HUES6 (cell line): ENCODE measurements at regions not wholly inside any gene's neighbourhood (a gene's known extent, or its start where the extent isn't known, plus 50 kb on each side); places are given as distances from the start of the nearest gene placed in this dataset.
"Not testable (repeated sequence)": the region's sequence is repeated elsewhere in the genome, so short reads cannot be mapped to it uniquely, and the experiment has no call there.

ENCODE experiments used
- H3K27ac ChIP-seq: 2 replicates; pipeline ENCODE4 v1.7.0; 2013; ENCODE audit warnings: low read depth, mild to moderate bottlenecking, low read length, inconsistent platforms
- H3K27me3 ChIP-seq: 2 replicates; pipeline ENCODE4 v1.6.1; 2013; ENCODE audit warnings: low read length; ENCODE audit not compliant: control insufficient read depth, insufficient read depth
- H3K36me3 ChIP-seq: 2 replicates; pipeline ENCODE4 v1.6.1; 2013; ENCODE audit warnings: low read length; ENCODE audit not compliant: control insufficient read depth, insufficient read depth
- H3K4me1 ChIP-seq: 2 replicates; pipeline ENCODE4 v1.6.1; 2013; ENCODE audit warnings: low read length; ENCODE audit not compliant: control insufficient read depth, insufficient read depth
- H3K4me3 ChIP-seq: 2 replicates; pipeline ENCODE4 v1.5.1; 2013; ENCODE audit warnings: low read depth, low read length
- H3K9ac ChIP-seq: one replicate; pipeline ENCODE4 v1.6.1; 2013; ENCODE audit warnings: mild to moderate bottlenecking, low read length
- H3K9me3 ChIP-seq: 2 replicates; pipeline ENCODE4 v1.6.1; 2013; ENCODE audit warnings: low read depth, low read length; ENCODE audit not compliant: control insufficient read depth, insufficient read depth

- Histone ChIP-seq H3K27me3 (no peaks in the 10 kb centered on the region), H3K4me1 (no peaks in the 10 kb centered on the region), H3K9ac (no peak overlapping the region), H3K27ac (no peak overlapping the region), H3K4me3 (no peak overlapping the region), H3K9me3 (no peaks in the 10 kb centered on the region), H3K36me3 (no peaks in the 10 kb centered on the region)
Observed at GRCh38 chr20:1752045-1752444, 94.5 kb upstream of the SIRPG start.

GRCh38 chr20:1748777-1749176 is 91.2 kb upstream of the SIRPG start:
- H3K4me1 ChIP-seq = no peaks in the 10 kb centered on the region
- H3K36me3 ChIP-seq = no peaks in the 10 kb centered on the region
- no peak overlapping the region for H3K9ac ChIP-seq
- H3K27ac ChIP-seq = no peak overlapping the region
- H3K9me3 ChIP-seq = no peaks in the 10 kb centered on the region
- H3K27me3 ChIP-seq = no peaks in the 10 kb centered on the region
- no peak overlapping the region for H3K4me3 ChIP-seq

GRCh38 chr20:1747953-1748577 is 90.5 kb upstream of the SIRPG start:
- no peak overlapping the region for H3K4me3 ChIP-seq
- no peaks in the 10 kb centered on the region for H3K36me3 ChIP-seq
- H3K9ac ChIP-seq = no peak overlapping the region
- no peak overlapping the region for H3K27ac ChIP-seq
- no peaks in the 10 kb centered on the region for H3K27me3 ChIP-seq
- H3K9me3 ChIP-seq = no peaks in the 10 kb centered on the region
- no peaks in the 10 kb centered on the region for H3K4me1 ChIP-seq

- H3K27me3 ChIP-seq, H3K4me1 ChIP-seq, H3K27ac ChIP-seq, H3K9me3 ChIP-seq, H3K36me3 ChIP-seq, H3K9ac ChIP-seq, H3K4me3 ChIP-seq: not testable (repeated sequence)
Observed at GRCh38 chr20:1742049-1742434, 84.5 kb upstream of the SIRPG start.

GRCh38 chr20:1741309-1742048 is 83.9 kb upstream of the SIRPG start:
- H3K9ac ChIP-seq = no peak overlapping the region
- H3K36me3 ChIP-seq = no peaks in the 10 kb centered on the region
- H3K4me3 ChIP-seq = no peak overlapping the region
- H3K9me3 ChIP-seq = no peaks in the 10 kb centered on the region
- no peaks in the 10 kb centered on the region for H3K27me3 ChIP-seq
- no peak overlapping the region for H3K27ac ChIP-seq
- H3K4me1 ChIP-seq = peaks cover 8% of the 10 kb centered on the region; the same call in 1 of the 2 replicates

- no peak overlapping the region for H3K27ac ChIP-seq
- H3K27me3 ChIP-seq = 0 out of 2 replicates have a peak, but pooled peaks cover 3% of the 10 kb centered on the region
- no peak overlapping the region for H3K4me3 ChIP-seq
- no peaks in the 10 kb centered on the region for H3K9me3 ChIP-seq
- H3K4me1 ChIP-seq = peaks cover 17% of the 10 kb centered on the region
- no peaks in the 10 kb centered on the region for H3K36me3 ChIP-seq
- H3K9ac ChIP-seq = no peak overlapping the region
Observed at GRCh38 chr20:1737134-1737533, 79.6 kb upstream of the SIRPG start.

- Histone ChIP-seq H3K4me1 (peaks cover 20% of the 10 kb centered on the region), H3K36me3 (no peaks in the 10 kb centered on the region), H3K9me3 (no peaks in the 10 kb centered on the region), H3K4me3 (no peak overlapping the region), H3K27ac (no peak overlapping the region), H3K9ac (no peak overlapping the region), H3K27me3 (0 out of 2 replicates have a peak, but pooled peaks cover 3% of the 10 kb centered on the region)
Observed at GRCh38 chr20:1735417-1736089, 78.0 kb upstream of the SIRPG start.

GRCh38 chr20:1734269-1734858 is 76.8 kb upstream of the SIRPG start:
- no peak overlapping the region for H3K9ac ChIP-seq
- no peak overlapping the region for H3K27ac ChIP-seq

GRCh38 chr20:1731828-1732375 is 74.3 kb upstream of the SIRPG start:
- Histone ChIP-seq H3K9me3 (peaks cover 14% of the 10 kb centered on the region; the same call in 1 of the 2 replicates), H3K4me1 (peaks cover 12% of the 10 kb centered on the region; the same call in 1 of the 2 replicates)
- H3K27ac ChIP-seq, H3K36me3 ChIP-seq, H3K9ac ChIP-seq, H3K27me3 ChIP-seq, H3K4me3 ChIP-seq: not testable (repeated sequence)

More at GRCh38 chr20:1734269-1734858, 76.8 kb upstream of the SIRPG start:
- Histone ChIP-seq H3K36me3 (no peaks in the 10 kb centered on the region), H3K4me1 (peaks cover 16% of the 10 kb centered on the region), H3K4me3 (no peak overlapping the region), H3K27me3 (0 out of 2 replicates have a peak, but pooled peaks cover 3% of the 10 kb centered on the region), H3K9me3 (peaks cover 6% of the 10 kb centered on the region; the same call in 1 of the 2 replicates)

- H3K27ac ChIP-seq, H3K4me3 ChIP-seq, H3K27me3 ChIP-seq, H3K36me3 ChIP-seq, H3K9ac ChIP-seq: not testable (repeated sequence)
- Histone ChIP-seq H3K4me1 (peaks cover 12% of the 10 kb centered on the region; the same call in 1 of the 2 replicates), H3K9me3 (peaks cover 19% of the 10 kb centered on the region)
Observed at GRCh38 chr20:1730981-1731711, 73.6 kb upstream of the SIRPG start.
